Trophoblast cell (in vitro differentiated cells and primary cell): ENCODE measurements at regions not wholly inside any gene's neighbourhood (a gene's known extent, or its start where the extent isn't known, plus 50 kb on each side); places are given as distances from the start of the nearest gene placed in this dataset.

Experiments used
- DNase-seq, 2 donors: peaks; one replicate each; pipeline ENCODE4 v3.0.0-alpha.2; 2016
- H2AFZ ChIP-seq: 2 replicates; pipeline ENCODE4 v1.6.1; 2013; ENCODE audit warnings: low read length, moderate library complexity, mild to moderate bottlenecking; ENCODE audit not compliant: insufficient read depth, poor library complexity
- H2AK5ac ChIP-seq: 2 replicates; pipeline ENCODE4 v1.6.1; 2013; ENCODE audit warnings: mild to moderate bottlenecking, low read length
- H2BK120ac ChIP-seq: 2 replicates; pipeline ENCODE4 v1.6.1; 2013; ENCODE audit warnings: low read length, mild to moderate bottlenecking, moderate library complexity; ENCODE audit not compliant: insufficient read depth, poor library complexity
- H2BK12ac ChIP-seq: 2 replicates; pipeline ENCODE4 v1.6.1; 2013; ENCODE audit warnings: mild to moderate bottlenecking, low read length, moderate library complexity
- H2BK5ac ChIP-seq: 2 replicates; pipeline ENCODE4 v1.6.1; 2013; ENCODE audit warnings: low read length, low read depth, moderate library complexity, mild to moderate bottlenecking; ENCODE audit not compliant: poor library complexity
- H3K14ac ChIP-seq: 2 replicates; pipeline ENCODE4 v1.6.1; 2013; ENCODE audit warnings: mild to moderate bottlenecking, low read length
- H3K18ac ChIP-seq: 2 replicates; pipeline ENCODE4 v1.6.1; 2013; ENCODE audit warnings: mild to moderate bottlenecking, low read length
- H3K23ac ChIP-seq: 2 replicates; pipeline ENCODE4 v1.6.1; 2013; ENCODE audit warnings: low read length
- H3K27ac ChIP-seq: 2 replicates; pipeline ENCODE4 v1.5.1; 2013; ENCODE audit warnings: low read depth, mild to moderate bottlenecking, inconsistent platforms, low read length, moderate library complexity
- H3K27me3 ChIP-seq: 2 replicates; pipeline ENCODE4 v1.6.1; 2013; ENCODE audit warnings: inconsistent platforms, mild to moderate bottlenecking, low read length, moderate library complexity; ENCODE audit not compliant: insufficient read depth
- H3K36me3 ChIP-seq, 2 experiments: 1 replicate in 1 of 2; 2 replicates in 1 of 2; pipeline ENCODE4 v1.6.1; 2013; ENCODE audit warnings: low read length in 2 of 2, mild to moderate bottlenecking in 2 of 2, moderate library complexity in 1 of 2; ENCODE audit not compliant: insufficient read depth in 2 of 2, control insufficient read depth in 1 of 2
- H3K4ac ChIP-seq: 2 replicates; pipeline ENCODE4 v1.6.1; 2013; ENCODE audit warnings: low read depth, mild to moderate bottlenecking, low read length, moderate library complexity
- H3K4me1 ChIP-seq, 2 experiments: 1 replicate in 1 of 2; 2 replicates in 1 of 2; pipeline ENCODE4 v1.6.1; 2013; ENCODE audit warnings: low read length in 2 of 2, mild to moderate bottlenecking in 2 of 2, moderate library complexity in 1 of 2; ENCODE audit not compliant: insufficient read depth in 2 of 2, control insufficient read depth in 1 of 2
- H3K4me2 ChIP-seq: 2 replicates; pipeline ENCODE4 v1.6.1; 2013; ENCODE audit warnings: inconsistent platforms, mild to moderate bottlenecking, low read length, moderate library complexity
- H3K4me3 ChIP-seq: 2 replicates; pipeline ENCODE4 v1.5.1; 2013; ENCODE audit warnings: mild to moderate bottlenecking, low read depth, low read length, inconsistent platforms
- H3K79me1 ChIP-seq: one replicate; pipeline ENCODE4 v1.6.1; 2013; ENCODE audit warnings: low read length
- H3K79me2 ChIP-seq: 2 replicates; pipeline ENCODE4 v1.6.1; 2013; ENCODE audit warnings: low read length, mild to moderate bottlenecking; ENCODE audit not compliant: control insufficient read depth, insufficient read depth, poor library complexity
- H3K9ac ChIP-seq: 2 replicates; pipeline ENCODE4 v1.6.1; 2013; ENCODE audit warnings: mild to moderate bottlenecking, low read length
- H3K9me3 ChIP-seq: 2 replicates; pipeline ENCODE4 v1.6.1; 2013; ENCODE audit warnings: low read depth, mild to moderate bottlenecking, control low read depth, inconsistent platforms, low read length; ENCODE audit not compliant: insufficient read depth
- H4K12ac ChIP-seq: 2 replicates; pipeline ENCODE4 v1.6.1; 2013; ENCODE audit warnings: low read depth, mild to moderate bottlenecking, low read length, moderate library complexity
- H4K8ac ChIP-seq: 2 replicates; pipeline ENCODE4 v1.6.1; 2013; ENCODE audit warnings: low read depth, mild to moderate bottlenecking, low read length, moderate library complexity
- H4K91ac ChIP-seq: one replicate; pipeline ENCODE4 v1.6.1; 2013; ENCODE audit warnings: low read depth, mild to moderate bottlenecking, low read length, moderate library complexity
- WGBS: extraction: QIAGEN DNeasy Blood & Tissue Kit; methylation state at CpG from one replicate; pipeline ENCODE4 v1.1.7; 2013; ENCODE audit warnings: missing lambda C conversion rate; ENCODE audit not compliant: insufficient read length, insufficient coverage; ENCODE audit errors: extremely low coverage; 5-methylcytosine and 5-hydroxymethylcytosine counted together

GRCh38 chr6:169044381-169045230 is 209.0 kb downstream of the THBS2 start:
- peaks cover 1% of the 10 kb centered on the region for H3K9me3 ChIP-seq
- no CpG with 5 or more reads among the region's 14 CpGs for WGBS
- H2BK12ac ChIP-seq = no peak overlapping the region
- no peak overlapping the region for H3K18ac ChIP-seq
- no peak overlapping the region for H3K4ac ChIP-seq
- no peaks in the 10 kb centered on the region for H3K27me3 ChIP-seq
- H4K12ac ChIP-seq = no peak overlapping the region
- H3K79me1 ChIP-seq = no peaks in the 10 kb centered on the region
- no peak overlapping the region for H2BK120ac ChIP-seq
- no peak overlapping the region for H3K23ac ChIP-seq
- H3K4me2 ChIP-seq = no peak overlapping the region
- no peak overlapping the region for H3K27ac ChIP-seq
- H2AFZ ChIP-seq = no peak overlapping the region
- H3K4me3 ChIP-seq = no peak overlapping the region
- no peak overlapping the region for H4K91ac ChIP-seq
- H4K8ac ChIP-seq = no peak overlapping the region
- no peaks in the 10 kb centered on the region for H3K79me2 ChIP-seq
- no peak overlapping the region for H2AK5ac ChIP-seq
- no peak for DNase-seq
- no peaks in the 10 kb centered on the region for H3K36me3 ChIP-seq
- H3K4me1 ChIP-seq = no peaks in the 10 kb centered on the region
- no peak overlapping the region for H3K9ac ChIP-seq
- no peak overlapping the region for H3K14ac ChIP-seq
- H2BK5ac ChIP-seq = no peak overlapping the region

- Histone ChIP-seq H2BK12ac (no peak overlapping the region), H3K9me3 (peaks cover 1% of the 10 kb centered on the region), H3K27ac (no peak overlapping the region), H2AFZ (no peak overlapping the region), H4K91ac (no peak overlapping the region), H3K4me2 (no peak overlapping the region), H3K79me1 (no peaks in the 10 kb centered on the region), H3K23ac (no peak overlapping the region), H3K18ac (no peak overlapping the region), H2BK120ac (no peak overlapping the region), H3K14ac (no peak overlapping the region), H4K8ac (no peak overlapping the region), H3K4me1 (no peaks in the 10 kb centered on the region), H3K27me3 (no peaks in the 10 kb centered on the region), H3K4ac (no peak overlapping the region), H3K36me3 (no peaks in the 10 kb centered on the region), H3K9ac (no peak overlapping the region), H3K79me2 (no peaks in the 10 kb centered on the region), H3K4me3 (no peak overlapping the region), H4K12ac (no peak overlapping the region), H2AK5ac (no peak overlapping the region), H2BK5ac (no peak overlapping the region)
- WGBS = no CpG with 5 or more reads among the region's 5 CpGs
- no peak for DNase-seq
Observed at GRCh38 chr6:169042061-169042460, 211.6 kb downstream of the THBS2 start.

- H3K14ac ChIP-seq = no peak overlapping the region
- no peak for DNase-seq
- H3K9me3 ChIP-seq = peaks cover 1% of the 10 kb centered on the region
- no peak overlapping the region for H4K8ac ChIP-seq
- H3K36me3 ChIP-seq = no peaks in the 10 kb centered on the region
- no CpG with 5 or more reads among the region's 9 CpGs for WGBS
- no peak overlapping the region for H3K4me3 ChIP-seq
- no peak overlapping the region for H3K23ac ChIP-seq
- H3K18ac ChIP-seq = no peak overlapping the region
- H3K79me2 ChIP-seq = no peaks in the 10 kb centered on the region
- H3K27me3 ChIP-seq = no peaks in the 10 kb centered on the region
- H3K4me2 ChIP-seq = no peak overlapping the region
- no peak overlapping the region for H2BK12ac ChIP-seq
- H2AK5ac ChIP-seq = no peak overlapping the region
- H3K4ac ChIP-seq = no peak overlapping the region
- H2BK5ac ChIP-seq = no peak overlapping the region
- no peak overlapping the region for H2BK120ac ChIP-seq
- H3K27ac ChIP-seq = no peak overlapping the region
- H3K9ac ChIP-seq = no peak overlapping the region
- no peak overlapping the region for H2AFZ ChIP-seq
- H4K91ac ChIP-seq = no peak overlapping the region
- no peaks in the 10 kb centered on the region for H3K4me1 ChIP-seq
- no peaks in the 10 kb centered on the region for H3K79me1 ChIP-seq
- H4K12ac ChIP-seq = no peak overlapping the region
Observed at GRCh38 chr6:169041078-169041477, 212.6 kb downstream of the THBS2 start.

GRCh38 chr6:169038691-169039090 is 215.0 kb downstream of the THBS2 start:
- Histone ChIP-seq H3K4me2 (no peak overlapping the region), H4K91ac (no peak overlapping the region), H2BK12ac (no peak overlapping the region)

More at GRCh38 chr6:169038691-169039090, 215.0 kb downstream of the THBS2 start:
- H4K12ac ChIP-seq = no peak overlapping the region
- no peak overlapping the region for H3K27ac ChIP-seq
- H3K36me3 ChIP-seq = no peaks in the 10 kb centered on the region
- no peak for DNase-seq
- WGBS = no CpG with 5 or more reads among the region's 1 CpG
- H2BK120ac ChIP-seq = no peak overlapping the region
- no peak overlapping the region for H4K8ac ChIP-seq
- H3K4ac ChIP-seq = no peak overlapping the region
- H3K27me3 ChIP-seq = no peaks in the 10 kb centered on the region
- H3K4me3 ChIP-seq = no peak overlapping the region
- no peak overlapping the region for H2BK5ac ChIP-seq
- no peak overlapping the region for H3K9ac ChIP-seq
- no peak overlapping the region for H2AK5ac ChIP-seq
- no peaks in the 10 kb centered on the region for H3K4me1 ChIP-seq
- H3K18ac ChIP-seq = no peak overlapping the region
- H3K9me3 ChIP-seq = peaks cover 1% of the 10 kb centered on the region
- H2AFZ ChIP-seq = no peak overlapping the region
- no peaks in the 10 kb centered on the region for H3K79me1 ChIP-seq
- no peak overlapping the region for H3K23ac ChIP-seq
- no peaks in the 10 kb centered on the region for H3K79me2 ChIP-seq
- H3K14ac ChIP-seq = no peak overlapping the region
